Mucosa of descending colon (tissue), 3 donors: ENCODE measurements at regions not wholly inside any gene's neighbourhood (a gene's known extent, or its start where the extent isn't known, plus 50 kb on each side); places are given as distances from the start of the nearest gene placed in this dataset.

Experiments used
- ATAC-seq: fragments of 200-7000 bp; cut with Tn5 transposase; one replicate; pipeline ENCODE4 v1.9.1; 2020; ENCODE audit warnings: mild to moderate bottlenecking, moderate library complexity
- DNase-seq, 3 donors: peaks; one replicate each; pipeline ENCODE4 v3.0.0-alpha.2; 2020
- H3K36me3 ChIP-seq: fragments of 200-600 bp; one replicate; pipeline ENCODE4 v1.8.0; 2021; ENCODE audit warnings: low read depth, mild to moderate bottlenecking
- H3K4me1 ChIP-seq: fragments of 200-600 bp; one replicate; pipeline ENCODE4 v1.8.0; 2021; ENCODE audit warnings: low read depth, mild to moderate bottlenecking
- H3K4me3 ChIP-seq: fragments of 200-600 bp; one replicate; pipeline ENCODE4 v1.8.0; 2021; ENCODE audit warnings: mild to moderate bottlenecking
- H3K9me3 ChIP-seq: fragments of 200-600 bp; one replicate; pipeline ENCODE4 v1.8.0; 2021; ENCODE audit warnings: mild to moderate bottlenecking
- intact Hi-C, 2 donors: fragments of 100-400 bp; cut with DNase I in 1 of 2; cut with micrococcal nuclease in 1 of 2; formaldehyde crosslinking; loops; one replicate each; pipeline versions ENCODE4 v1.11.0 to v1.11.1; 2022; cut with DNase I, micrococcal nuclease
- TF ChIP-seq, protein P1 (sequence below): fragments of 200-600 bp; IDR thresholded peaks from one replicate; pipeline ENCODE4 v1.8.0; 2022; ENCODE audit warnings: antibody characterized with exemption, mild to moderate bottlenecking
- donor health status: DM: no; HTN: no; CAD: no; lungs with moderate emphysema.
- donor health status: DM: no; HTN: no; CAD: no.
- donor health status: DM: no; HTN: yes; CAD: no.

DNA sequence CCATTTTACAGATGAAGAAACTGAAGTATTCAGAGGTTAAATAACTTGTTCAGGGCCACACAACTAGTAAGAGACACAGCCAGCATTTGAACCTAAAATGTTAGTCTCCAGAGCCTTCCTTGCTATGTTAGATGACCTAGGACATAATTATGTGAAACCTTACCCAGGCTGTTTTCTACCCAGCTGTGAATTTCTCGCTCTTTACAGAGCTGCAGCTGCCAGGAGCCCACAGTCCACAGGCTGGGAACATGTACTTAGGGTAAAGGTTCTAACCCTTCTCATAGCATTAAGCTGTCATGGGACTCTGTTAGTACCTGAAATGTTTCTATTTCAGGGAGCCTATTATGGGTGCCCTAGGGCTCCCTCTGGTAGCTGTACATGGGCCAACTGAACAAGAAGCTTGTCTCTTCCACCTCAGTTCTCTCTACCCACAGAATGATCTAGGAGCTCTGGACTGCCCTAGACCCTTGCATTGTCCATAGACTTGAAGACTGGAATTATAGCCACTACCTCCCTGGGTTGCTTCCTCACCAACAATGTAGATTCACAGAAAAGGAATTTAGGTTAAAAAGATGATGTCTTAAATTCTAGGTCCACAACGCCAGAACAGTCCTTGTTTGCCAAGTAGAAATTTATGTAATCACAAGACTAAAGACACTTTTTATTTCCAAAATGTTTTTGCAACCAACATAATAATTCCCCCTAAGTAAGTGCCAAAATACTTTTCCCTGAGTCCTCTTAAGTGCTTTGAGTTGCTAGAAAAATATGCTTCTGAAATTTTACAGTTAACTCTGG is 262.9 kb downstream of the PIK3R1 start:
- Histone ChIP-seq H3K9me3 (no peaks in the 10 kb centered on the region), H3K4me1 (no peaks in the 10 kb centered on the region), H3K36me3 (no peaks in the 10 kb centered on the region), H3K4me3 (no peak overlapping the region)
- DNase-seq (no peak), ATAC-seq (no peak)
- TF ChIP-seq, protein P1, sequence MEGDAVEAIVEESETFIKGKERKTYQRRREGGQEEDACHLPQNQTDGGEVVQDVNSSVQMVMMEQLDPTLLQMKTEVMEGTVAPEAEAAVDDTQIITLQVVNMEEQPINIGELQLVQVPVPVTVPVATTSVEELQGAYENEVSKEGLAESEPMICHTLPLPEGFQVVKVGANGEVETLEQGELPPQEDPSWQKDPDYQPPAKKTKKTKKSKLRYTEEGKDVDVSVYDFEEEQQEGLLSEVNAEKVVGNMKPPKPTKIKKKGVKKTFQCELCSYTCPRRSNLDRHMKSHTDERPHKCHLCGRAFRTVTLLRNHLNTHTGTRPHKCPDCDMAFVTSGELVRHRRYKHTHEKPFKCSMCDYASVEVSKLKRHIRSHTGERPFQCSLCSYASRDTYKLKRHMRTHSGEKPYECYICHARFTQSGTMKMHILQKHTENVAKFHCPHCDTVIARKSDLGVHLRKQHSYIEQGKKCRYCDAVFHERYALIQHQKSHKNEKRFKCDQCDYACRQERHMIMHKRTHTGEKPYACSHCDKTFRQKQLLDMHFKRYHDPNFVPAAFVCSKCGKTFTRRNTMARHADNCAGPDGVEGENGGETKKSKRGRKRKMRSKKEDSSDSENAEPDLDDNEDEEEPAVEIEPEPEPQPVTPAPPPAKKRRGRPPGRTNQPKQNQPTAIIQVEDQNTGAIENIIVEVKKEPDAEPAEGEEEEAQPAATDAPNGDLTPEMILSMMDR, result no peak
- intact Hi-C loops, result no loop called here

DNA sequence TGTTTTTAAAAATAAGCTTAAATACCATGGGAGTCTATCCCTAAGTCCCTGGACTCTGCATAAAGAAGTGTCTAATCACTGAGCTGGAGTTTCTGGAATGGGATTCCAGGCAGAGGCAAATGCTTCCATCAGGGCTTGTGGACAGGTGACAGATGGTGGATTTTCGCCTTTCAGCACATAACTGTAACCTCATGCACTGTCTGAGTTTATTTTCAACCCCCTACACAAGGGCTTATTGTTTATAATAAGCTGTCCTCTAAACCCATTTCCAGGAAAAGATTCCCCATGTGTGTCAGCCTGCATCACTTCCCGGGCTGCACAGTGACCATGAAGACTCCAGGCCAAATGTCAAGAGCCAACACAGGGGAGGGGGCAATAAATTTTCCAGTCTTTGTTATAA is 264.0 kb downstream of the PIK3R1 start:
- ATAC-seq (no peak), DNase-seq (no peak)
- H3K9me3 ChIP-seq, result no peaks in the 10 kb centered on the region
- no peak overlapping the region for H3K4me3 ChIP-seq
- TF ChIP-seq, protein P1, result no peak
- H3K36me3 ChIP-seq, result no peaks in the 10 kb centered on the region
- intact Hi-C loops, result no loop called here
- no peaks in the 10 kb centered on the region for H3K4me1 ChIP-seq

DNA sequence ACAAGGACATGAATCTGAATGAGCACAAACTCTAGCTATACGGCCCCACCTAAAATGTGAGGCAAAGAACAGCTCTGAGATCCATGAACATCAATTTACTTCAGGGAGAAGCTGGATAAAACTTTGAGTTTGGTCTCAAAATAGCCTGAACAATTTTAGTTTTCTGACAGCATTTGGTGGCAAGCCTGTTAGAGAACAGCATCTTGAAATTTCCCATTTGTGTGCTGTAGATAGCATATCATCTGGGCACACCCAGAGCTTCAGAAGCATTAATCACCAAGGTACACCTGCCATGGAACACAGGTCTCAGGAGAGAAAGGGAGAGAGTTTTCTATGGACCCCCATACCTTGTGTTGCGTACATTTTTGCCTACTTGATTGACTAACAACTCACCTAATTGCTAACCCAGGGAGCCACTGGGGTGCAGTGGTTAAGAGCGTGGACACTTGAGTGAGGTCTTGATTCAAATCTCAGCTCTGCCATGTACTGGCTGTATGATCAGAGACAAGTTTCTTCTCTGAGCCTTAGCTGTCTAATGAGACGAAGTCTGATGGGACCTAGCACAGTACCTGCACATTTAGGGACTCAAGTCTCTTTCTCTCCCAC is 264.9 kb downstream of the PIK3R1 start:
- no peak overlapping the region for H3K4me3 ChIP-seq
- ATAC-seq (no peak), DNase-seq (no peak)
- H3K4me1 ChIP-seq, result no peaks in the 10 kb centered on the region
- TF ChIP-seq, protein P1, result no peak
- no peaks in the 10 kb centered on the region for H3K9me3 ChIP-seq
- H3K36me3 ChIP-seq, result no peaks in the 10 kb centered on the region
- intact Hi-C loops, result no loop called here

DNA sequence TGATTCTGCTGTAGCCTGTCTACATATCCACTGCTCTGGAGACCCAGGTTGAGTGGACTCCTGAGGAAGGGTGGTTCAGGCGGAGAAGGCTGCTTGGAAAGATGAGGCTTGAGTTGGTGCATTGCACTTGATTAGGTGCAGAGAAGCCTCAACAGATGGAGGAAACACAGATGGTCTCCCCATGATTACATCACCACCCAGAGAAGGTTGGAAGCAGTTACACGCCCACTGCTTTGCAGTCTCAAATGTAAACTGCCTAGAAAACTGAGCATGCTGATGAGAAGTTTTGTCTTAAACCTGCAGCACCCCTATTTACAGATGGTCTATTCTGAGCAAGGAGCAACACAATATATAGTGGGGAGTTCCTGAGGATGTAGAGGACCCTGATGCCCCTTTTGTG is 266.6 kb downstream of the PIK3R1 start:
- TF ChIP-seq, protein P1, result no peak
- Histone ChIP-seq H3K9me3 (no peaks in the 10 kb centered on the region), H3K36me3 (no peaks in the 10 kb centered on the region), H3K4me3 (no peak overlapping the region), H3K4me1 (no peaks in the 10 kb centered on the region)
- intact Hi-C loops, result no loop called here
- ATAC-seq, result no peak
- no peak for DNase-seq

DNA sequence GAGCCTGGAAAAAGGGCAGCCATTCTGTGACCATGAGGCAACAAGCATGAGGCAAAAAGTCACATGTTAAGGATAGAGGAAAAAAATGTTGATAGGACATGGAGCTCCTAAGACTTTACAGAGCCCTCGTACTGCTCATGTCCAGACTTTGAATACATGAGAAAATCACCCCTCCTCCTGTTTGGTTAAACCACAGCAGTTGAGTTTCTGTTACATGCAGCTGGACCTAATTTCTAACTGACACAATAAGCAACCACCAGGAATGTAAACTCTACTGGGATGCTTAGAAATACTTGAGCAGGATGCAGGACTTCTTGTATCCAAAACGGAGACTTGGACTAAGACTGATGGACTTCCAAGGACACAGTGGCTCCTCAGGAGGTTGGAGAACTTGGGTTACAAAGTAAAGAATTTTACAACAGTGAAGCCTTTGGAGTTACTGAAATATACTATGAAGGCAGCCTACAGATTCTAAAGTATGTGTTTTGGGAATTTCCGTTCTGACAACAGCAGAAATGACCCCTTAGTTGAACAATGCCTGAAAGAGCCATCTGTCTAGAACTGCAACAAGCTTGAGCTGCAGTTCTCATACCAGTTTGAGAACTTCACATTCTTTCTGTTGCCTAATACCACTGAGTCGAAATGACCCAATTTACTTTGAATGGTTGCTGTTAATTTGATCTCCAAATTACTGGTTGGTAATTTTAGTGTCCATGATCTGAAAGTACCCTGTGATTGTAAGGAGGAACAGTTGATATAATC is 268.9 kb downstream of the PIK3R1 start:
- peaks cover 2% of the 10 kb centered on the region for H3K9me3 ChIP-seq
- DNase-seq (no peak), ATAC-seq (peak; percentile 11)
- H3K4me3 ChIP-seq, result no peak overlapping the region
- intact Hi-C loops, result no loop called here
- TF ChIP-seq, protein P1, result no peak
- H3K4me1 ChIP-seq, result no peaks in the 10 kb centered on the region
- no peaks in the 10 kb centered on the region for H3K36me3 ChIP-seq
